H9 (cell line): ENCODE measurements at regions not wholly inside any gene's neighbourhood (a gene's known extent, or its start where the extent isn't known, plus 50 kb on each side); places are given as distances from the start of the nearest gene placed in this dataset.

Experiments
- DNase-seq: peaks from one replicate; pipeline ENCODE4 v3.0.0-alpha.2; 2017
- H2AFZ ChIP-seq: one replicate; pipeline ENCODE4 v1.6.1; 2013; ENCODE audit warnings: mild to moderate bottlenecking, low read length, control low read depth, moderate library complexity
- H2AK5ac ChIP-seq: 2 replicates; pipeline ENCODE4 v1.6.1; 2013; ENCODE audit warnings: low read length, control low read depth, mixed read lengths; ENCODE audit not compliant: insufficient read length
- H2BK120ac ChIP-seq: one replicate; pipeline ENCODE4 v1.6.1; 2013; ENCODE audit warnings: low read depth, mild to moderate bottlenecking, low read length, control low read depth, inconsistent platforms; ENCODE audit not compliant: poor library complexity, severe bottlenecking
- H2BK12ac ChIP-seq: 2 replicates; pipeline ENCODE4 v1.6.1; 2013; ENCODE audit warnings: low read length, control low read depth, mixed read lengths, low read depth; ENCODE audit not compliant: insufficient read length
- H2BK15ac ChIP-seq: 2 replicates; pipeline ENCODE4 v1.6.1; 2013; ENCODE audit warnings: low read depth, low read length, control low read depth
- H2BK20ac ChIP-seq: one replicate; pipeline ENCODE4 v1.6.1; 2013; ENCODE audit warnings: low read depth, mild to moderate bottlenecking, low read length, control low read depth, inconsistent platforms; ENCODE audit not compliant: poor library complexity, severe bottlenecking
- H2BK5ac ChIP-seq: 2 replicates; pipeline ENCODE4 v1.6.1; 2013; ENCODE audit warnings: low read length, control low read depth, mixed read lengths; ENCODE audit not compliant: insufficient read length
- H3K14ac ChIP-seq: 2 replicates; pipeline ENCODE4 v1.6.1; 2013; ENCODE audit warnings: low read length, control low read depth; ENCODE audit not compliant: insufficient read depth
- H3K18ac ChIP-seq: 2 replicates; pipeline ENCODE4 v1.6.1; 2013; ENCODE audit warnings: low read depth, mild to moderate bottlenecking, mixed read lengths, low read length, control low read depth; ENCODE audit not compliant: insufficient read length
- H3K23ac ChIP-seq: 2 replicates; pipeline ENCODE4 v1.6.1; 2013; ENCODE audit warnings: low read length, control low read depth, mixed read lengths, low read depth; ENCODE audit not compliant: insufficient read length
- H3K23me2 ChIP-seq: 2 replicates; pipeline ENCODE4 v1.6.1; 2013; ENCODE audit warnings: low read depth, mild to moderate bottlenecking, mixed read lengths, low read length, control low read depth; ENCODE audit not compliant: insufficient read length, poor library complexity, severe bottlenecking
- H3K27ac ChIP-seq: 2 replicates; pipeline ENCODE4 v1.5.1; 2013; ENCODE audit warnings: low read length, control low read depth, mixed read lengths, low read depth; ENCODE audit not compliant: insufficient read length
- H3K27me3 ChIP-seq: 2 replicates; pipeline ENCODE4 v1.6.1; 2013; ENCODE audit warnings: low read length, control low read depth, inconsistent platforms; ENCODE audit not compliant: insufficient read depth
- H3K4ac ChIP-seq: 2 replicates; pipeline ENCODE4 v1.6.1; 2013; ENCODE audit warnings: low read depth, mild to moderate bottlenecking, control low read depth, inconsistent platforms, low read length, moderate library complexity
- H3K4me1 ChIP-seq: 2 replicates; pipeline ENCODE4 v1.6.1; 2013; ENCODE audit warnings: low read length, control low read depth, inconsistent platforms; ENCODE audit not compliant: insufficient read depth
- H3K4me2 ChIP-seq: 2 replicates; pipeline ENCODE4 v1.6.1; 2013; ENCODE audit warnings: low read length, control low read depth, mixed read lengths; ENCODE audit not compliant: insufficient read length, insufficient read depth
- H3K56ac ChIP-seq: 2 replicates; pipeline ENCODE4 v1.6.1; 2013; ENCODE audit warnings: low read depth, mild to moderate bottlenecking, mixed read lengths, low read length, control low read depth; ENCODE audit not compliant: insufficient read length
- H3K79me1 ChIP-seq: 2 replicates; pipeline ENCODE4 v1.6.1; 2013; ENCODE audit warnings: low read depth, mild to moderate bottlenecking, moderate library complexity, low read length, control low read depth, inconsistent platforms; ENCODE audit not compliant: insufficient read depth, poor library complexity, severe bottlenecking
- H3K79me2 ChIP-seq: 2 replicates; pipeline ENCODE4 v1.6.1; 2013; ENCODE audit warnings: low read length, control low read depth, inconsistent platforms; ENCODE audit not compliant: insufficient read depth
- H3K9ac ChIP-seq: 2 replicates; pipeline ENCODE4 v1.6.1; 2013; ENCODE audit warnings: low read length, control low read depth, mixed read lengths; ENCODE audit not compliant: insufficient read length; ENCODE audit errors: extremely low read depth
- H3K9me3 ChIP-seq: one replicate; pipeline ENCODE4 v1.6.1; 2013; ENCODE audit warnings: low read depth, low read length, inconsistent platforms; ENCODE audit not compliant: control insufficient read depth
- H3T11ph ChIP-seq: one replicate; pipeline ENCODE4 v1.6.1; 2013; ENCODE audit warnings: mild to moderate bottlenecking, low read length, control low read depth, inconsistent platforms
- H4K20me1 ChIP-seq: one replicate; pipeline ENCODE4 v1.6.1; 2013; ENCODE audit not compliant: control insufficient read depth, insufficient read length, insufficient read depth
- H4K5ac ChIP-seq: 2 replicates; pipeline ENCODE4 v1.6.1; 2013; ENCODE audit warnings: low read depth, mild to moderate bottlenecking, mixed read lengths, low read length, control low read depth; ENCODE audit not compliant: insufficient read length
- H4K8ac ChIP-seq: replicated peaks from 2 replicates; pipeline ENCODE4 v1.6.1; 2013; ENCODE audit warnings: low read length, control low read depth, mixed read lengths, low read depth; ENCODE audit not compliant: insufficient read length
- H4K91ac ChIP-seq: 2 replicates; pipeline ENCODE4 v1.6.1; 2013; ENCODE audit warnings: low read depth, mild to moderate bottlenecking, moderate library complexity, mixed read lengths, low read length, control low read depth; ENCODE audit not compliant: insufficient read length
- H3K27ac Mint-ChIP-seq, 3 experiments: 2 replicates in 2 of 3; 3 replicates in 1 of 3; pipeline ENCODE4 v1.8.0; 2020 to 2021; ENCODE audit warnings: mixed read lengths in 3 of 3, mild to moderate bottlenecking in 1 of 3, moderate library complexity in 1 of 3
- H3K27me3 Mint-ChIP-seq: 2 replicates; pipeline ENCODE4 v1.8.0; 2021; ENCODE audit warnings: low read depth, mild to moderate bottlenecking, moderate library complexity, mixed read lengths
- H3K36me3 Mint-ChIP-seq, 3 experiments: 2 replicates in 2 of 3; 3 replicates in 1 of 3; pipeline ENCODE4 v1.8.0; 2020 to 2021; ENCODE audit warnings: low read depth in 3 of 3, mixed read lengths in 3 of 3; ENCODE audit not compliant: insufficient read depth in 1 of 3
- H3K4me1 Mint-ChIP-seq, 2 experiments: 2 replicates each; pipeline ENCODE4 v1.8.0; 2020; ENCODE audit warnings: mixed read lengths in 2 of 2
- H3K4me3 Mint-ChIP-seq, 2 experiments: 2 replicates in 1 of 2; 3 replicates in 1 of 2; pipeline ENCODE4 v1.8.0; 2020 to 2021; ENCODE audit warnings: mild to moderate bottlenecking in 2 of 2, mixed read lengths in 2 of 2, moderate library complexity in 1 of 2
- H3K9me3 Mint-ChIP-seq, 2 experiments: 2 replicates in 1 of 2; 3 replicates in 1 of 2; pipeline ENCODE4 v1.8.0; 2020; ENCODE audit warnings: mild to moderate bottlenecking in 2 of 2, mixed read lengths in 2 of 2, moderate library complexity in 1 of 2
- CTCF ChIP-seq: fragments of 200-600 bp; sonication (generic); conservative IDR thresholded peaks from 3 replicates; pipeline ENCODE4 v1.8.0; 2021; ENCODE audit warnings: antibody characterized with exemption, mild to moderate bottlenecking

GRCh38 chr16:48816393-48816792 is 206.4 kb upstream of the N4BP1 start:
- H3K56ac ChIP-seq, result no peak overlapping the region
- no peak overlapping the region for H2BK15ac ChIP-seq
- no peak overlapping the region for H3K23ac ChIP-seq
- Mint-ChIP-seq H3K9me3 (no peaks in the 10 kb centered on the region), H3K27me3 (peaks cover 32% of the 10 kb centered on the region), H3K36me3 (no peaks in the 10 kb centered on the region), H3K27ac (no peak overlapping the region), H3K4me3 (no peak overlapping the region), H3K4me1 (peaks cover 5 to 10% of the 10 kb centered on the region in 2 experiments; a peak in 3 of 4 replicates)
- no peak overlapping the region for H2BK20ac ChIP-seq
- no peak overlapping the region for H2BK5ac ChIP-seq
- H2BK120ac ChIP-seq, result no peak overlapping the region
- no peak overlapping the region for H4K5ac ChIP-seq
- no peak overlapping the region for H3K4ac ChIP-seq
- H4K8ac ChIP-seq, result no peak overlapping the region
- no peak for DNase-seq
- H3K79me1 ChIP-seq, result no peaks in the 10 kb centered on the region
- no peak overlapping the region for H3K18ac ChIP-seq
- H3K4me2 ChIP-seq, result no peak overlapping the region
- no peaks in the 10 kb centered on the region for H3K4me1 ChIP-seq
- no peak for TF ChIP-seq CTCF
- no peak overlapping the region for H3T11ph ChIP-seq
- no peak overlapping the region for H3K9ac ChIP-seq
- H2AFZ ChIP-seq, result no peak overlapping the region
- no peak overlapping the region for H2BK12ac ChIP-seq
- H3K14ac ChIP-seq, result no peak overlapping the region
- no peak overlapping the region for H2AK5ac ChIP-seq
- H3K27ac ChIP-seq, result no peak overlapping the region
- no peaks in the 10 kb centered on the region; the same call in 1 of the 2 replicates for H3K27me3 ChIP-seq
- no peaks in the 10 kb centered on the region for H3K79me2 ChIP-seq
- H4K20me1 ChIP-seq, result no peaks in the 10 kb centered on the region
- no peaks in the 10 kb centered on the region for H3K9me3 ChIP-seq
- H4K91ac ChIP-seq, result no peak overlapping the region
- H3K23me2 ChIP-seq, result peaks cover 2% of the 10 kb centered on the region
